SU-DHL-6 (cell line): ENCODE measurements at regions not wholly inside any gene's neighbourhood (a gene's known extent, or its start where the extent isn't known, plus 50 kb on each side); places are given as distances from the start of the nearest gene placed in this dataset.

Experiments
- CTCF ChIP-seq: fragments of 200-600 bp; sonication (generic); IDR thresholded peaks from one replicate; pipeline ENCODE4 v1.5.1; 2017; ENCODE audit warnings: antibody characterized with exemption, mild to moderate bottlenecking, low read length, moderate library complexity; ENCODE audit not compliant: insufficient read depth, poor library complexity, severe bottlenecking
- EZH2phosphoT487 ChIP-seq: fragments of 200-600 bp; sonication (generic), shearing (Covaris generic); conservative IDR thresholded peaks from 2 replicates; pipeline ENCODE4 v1.6.1; 2018; ENCODE audit warnings: mild to moderate bottlenecking, antibody characterized with exemption, low read length, moderate library complexity, mixed read lengths

- no peak for TF ChIP-seq CTCF
- no peak for TF ChIP-seq EZH2phosphoT487
Measured at GRCh38 chr5:52466113-52466512, 321.6 kb upstream of the ITGA1 start.
